22Rv1 (cell line): ENCODE measurements at regions not wholly inside any gene's neighbourhood (a gene's known extent, or its start where the extent isn't known, plus 50 kb on each side); places are given as distances from the start of the nearest gene placed in this dataset.

Experiments used
- CTCF ChIP-seq: fragments of 450-650 bp; IDR thresholded peaks from 2 replicates; pipeline ENCODE4 v1.5.1; 2017; ENCODE audit warnings: mild to moderate bottlenecking
- ZFX ChIP-seq: fragments of 450-650 bp; IDR thresholded peaks from 2 replicates; pipeline ENCODE4 v1.6.1; 2017; ENCODE audit warnings: antibody characterized with exemption, borderline replicate concordance

DNA sequence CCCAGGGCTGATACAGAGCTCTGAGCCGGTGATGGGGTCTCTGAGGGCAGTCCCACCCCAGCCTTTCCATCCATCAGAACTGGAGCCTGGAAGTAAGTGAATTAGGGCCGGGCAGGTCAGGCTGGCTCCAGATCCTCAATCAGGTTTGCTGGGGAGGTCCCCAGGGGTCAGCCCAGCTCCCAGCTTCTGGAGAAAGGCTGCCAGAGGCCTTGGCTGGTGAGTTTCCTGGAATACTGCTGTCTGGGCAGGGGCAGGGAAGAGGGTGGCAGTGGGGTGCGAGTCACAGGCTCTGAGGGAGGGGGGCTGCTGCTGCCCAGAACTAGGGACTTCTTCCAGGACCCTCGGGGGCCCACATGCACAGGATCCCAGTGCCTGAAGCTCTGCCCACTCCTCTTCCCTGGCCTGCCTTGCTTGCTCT is 200.6 kb upstream of the MVB12B start:
- TF ChIP-seq CTCF, result no peak
- TF ChIP-seq ZFX, result no peak
